Thymus (tissue), 11 donors: ENCODE measurements at regions not wholly inside any gene's neighbourhood (a gene's known extent, or its start where the extent isn't known, plus 50 kb on each side); places are given as distances from the start of the nearest gene placed in this dataset.
"Not testable (repeated sequence)": the region's sequence is repeated elsewhere in the genome, so short reads cannot be mapped to it uniquely, and the experiment has no call there.

Experiments
- DNase-seq, 9 donors: peaks; one replicate each; pipeline ENCODE4 v3.0.0-alpha.2; 2013; ENCODE audit warnings: low spot score in 9 of 9, low read depth in 6 of 9, missing footprints in 1 of 9
- H3K27ac ChIP-seq, 2 donors: one replicate each; pipeline ENCODE4 v1.5.1; 2013; ENCODE audit warnings: control low read depth in 1 of 2, low read depth in 1 of 2, low read length in 1 of 2, mild to moderate bottlenecking in 1 of 2, moderate library complexity in 1 of 2
- H3K27me3 ChIP-seq, 2 donors: one replicate each; pipeline ENCODE4 v1.5.1; 2013; ENCODE audit warnings: low read length in 1 of 2; ENCODE audit not compliant: control insufficient read depth in 2 of 2, insufficient read depth in 1 of 2
- H3K36me3 ChIP-seq, 2 donors: one replicate each; pipeline ENCODE4 v1.5.1; 2013; ENCODE audit warnings: low read length in 1 of 2, mild to moderate bottlenecking in 1 of 2, moderate library complexity in 1 of 2; ENCODE audit not compliant: control insufficient read depth in 2 of 2, insufficient read depth in 2 of 2
- H3K4me1 ChIP-seq, 2 donors: one replicate each; pipeline ENCODE4 v1.5.1; 2013; ENCODE audit warnings: low read length in 2 of 2; ENCODE audit not compliant: control insufficient read depth in 2 of 2, insufficient read depth in 2 of 2
- H3K4me3 ChIP-seq, 2 donors: one replicate each; pipeline ENCODE4 v1.5.1; 2013; ENCODE audit warnings: low read length in 2 of 2, control low read depth in 1 of 2, mild to moderate bottlenecking in 1 of 2
- H3K9me3 ChIP-seq, 2 donors: one replicate each; pipeline ENCODE4 v1.5.1; 2013; ENCODE audit warnings: low read length in 1 of 2, mild to moderate bottlenecking in 1 of 2; ENCODE audit not compliant: control insufficient read depth in 2 of 2, insufficient read depth in 1 of 2
- WGBS: extraction: QIAGEN DNeasy Blood & Tissue Kit; methylation state at CpG from one replicate; pipeline ENCODE4 v1.1.7; 2013; 5-methylcytosine and 5-hydroxymethylcytosine counted together
- donor health status: healthy.

DNA sequence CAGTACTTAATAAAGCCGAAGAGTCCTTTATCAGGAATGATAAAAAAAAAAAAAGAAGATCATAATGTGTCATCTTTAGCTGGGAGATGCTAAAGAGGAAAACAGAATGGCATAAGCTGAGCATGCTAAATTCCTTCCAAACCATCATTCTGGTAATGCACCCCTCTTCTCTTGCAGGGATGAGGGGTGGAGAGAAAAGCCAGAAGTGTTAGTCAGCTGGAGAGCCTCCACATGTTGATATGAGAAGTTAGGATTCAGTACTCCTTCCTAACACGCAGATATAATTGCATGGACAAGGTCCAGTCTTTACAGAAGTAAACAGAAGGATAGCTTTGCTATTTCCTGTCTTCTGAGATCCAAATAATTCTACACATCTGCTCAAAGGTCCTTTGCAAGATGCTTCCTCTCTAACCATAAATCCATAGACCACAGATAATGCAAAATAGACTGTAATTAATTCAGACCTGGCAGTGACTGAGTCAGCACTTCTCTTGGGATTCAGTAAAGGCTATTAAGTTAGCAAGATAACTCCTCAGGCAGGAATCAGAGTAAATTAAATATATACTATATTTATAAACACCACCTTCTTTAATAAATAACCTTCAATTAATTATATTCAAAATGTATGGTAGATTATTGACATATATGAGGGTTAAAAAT lies 930.0 kb upstream of the KLHL29 start:
- Histone ChIP-seq H3K9me3 (no peaks in the 10 kb centered on the region), H3K4me3 (no peak overlapping the region), H3K27me3 (no peaks in the 10 kb centered on the region), H3K36me3 (no peaks in the 10 kb centered on the region), H3K27ac (no peak overlapping the region), H3K4me1 (no peaks in the 10 kb centered on the region)
- DNase-seq = no peak
- WGBS = 83% methylated on average over 2 of the region's 2 CpGs

DNA sequence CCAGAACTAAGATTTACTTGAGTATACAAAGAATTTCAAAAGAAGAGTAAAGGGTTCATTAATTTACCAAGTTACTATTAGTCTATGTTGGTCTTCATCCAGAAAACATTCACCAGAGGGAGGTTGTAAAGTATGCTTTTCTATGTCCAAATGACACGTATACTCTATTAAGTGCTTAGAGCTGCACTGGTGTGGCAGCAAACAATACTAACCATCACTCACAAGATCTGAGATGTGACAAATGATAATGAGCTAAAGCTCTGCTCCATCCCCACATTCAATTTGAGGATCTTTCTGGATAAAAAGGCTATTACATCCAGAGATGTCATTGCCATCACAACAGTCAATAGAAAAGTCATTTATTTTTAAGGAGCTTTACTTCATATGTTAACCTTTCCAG lies 926.5 kb upstream of the KLHL29 start:
- no peaks in the 10 kb centered on the region for H3K36me3 ChIP-seq
- 88% methylated on average over 1 of the region's 1 CpG for WGBS
- DNase-seq = no peak
- no peak overlapping the region for H3K4me3 ChIP-seq
- no peak overlapping the region for H3K27ac ChIP-seq
- H3K27me3 ChIP-seq = no peaks in the 10 kb centered on the region
- no peaks in the 10 kb centered on the region for H3K9me3 ChIP-seq
- H3K4me1 ChIP-seq = no peaks in the 10 kb centered on the region

DNA sequence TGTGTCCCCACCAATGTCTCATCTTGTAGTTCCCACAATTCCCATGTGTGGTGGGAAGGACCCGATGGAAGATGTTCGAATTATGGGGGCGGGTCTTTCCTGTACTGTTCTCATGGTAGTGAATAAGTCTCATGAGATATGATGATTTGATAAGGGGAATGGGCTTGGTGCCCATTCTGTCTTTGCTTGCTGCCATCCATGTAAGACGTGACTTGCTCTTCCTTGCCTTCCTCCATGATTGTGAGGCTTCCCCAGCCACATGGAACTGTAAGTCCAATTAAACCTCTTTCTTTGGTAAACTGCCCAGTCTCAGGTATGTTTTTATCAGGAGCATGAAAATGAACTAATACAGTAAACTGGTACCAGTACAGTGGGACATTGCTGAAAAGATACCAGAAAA lies 909.9 kb upstream of the KLHL29 start:
- H3K27ac ChIP-seq, H3K4me3 ChIP-seq, H3K36me3 ChIP-seq, H3K9me3 ChIP-seq, H3K27me3 ChIP-seq, H3K4me1 ChIP-seq, DNase-seq: not testable (repeated sequence)
- 91% methylated on average over 4 of the region's 4 CpGs for WGBS

DNA sequence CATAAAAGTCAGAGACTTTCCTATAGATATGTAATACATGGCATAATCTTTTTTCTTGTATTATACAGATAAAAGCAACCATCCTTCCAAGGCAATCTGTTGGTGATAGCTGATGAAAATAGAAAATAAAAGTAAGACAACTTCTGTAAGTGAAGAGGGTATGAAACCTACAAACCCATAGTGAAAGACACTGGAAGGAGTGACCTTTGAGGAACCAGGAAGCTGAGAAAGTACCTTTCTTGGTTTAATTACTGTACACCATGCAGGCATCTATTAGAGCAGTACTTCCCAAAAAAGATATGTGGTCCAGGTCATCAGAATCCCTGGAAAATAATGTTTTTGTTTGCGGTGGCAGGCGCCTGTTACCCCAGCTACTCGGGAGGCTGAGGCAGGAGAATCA lies 906.6 kb upstream of the KLHL29 start:
- Histone ChIP-seq H3K4me3 (no peak overlapping the region), H3K9me3 (no peaks in the 10 kb centered on the region), H3K4me1 (no peaks in the 10 kb centered on the region), H3K27ac (no peak overlapping the region), H3K27me3 (no peaks in the 10 kb centered on the region), H3K36me3 (no peaks in the 10 kb centered on the region)
- no peak for DNase-seq
- WGBS = 96% methylated on average over 3 of the region's 3 CpGs

DNA sequence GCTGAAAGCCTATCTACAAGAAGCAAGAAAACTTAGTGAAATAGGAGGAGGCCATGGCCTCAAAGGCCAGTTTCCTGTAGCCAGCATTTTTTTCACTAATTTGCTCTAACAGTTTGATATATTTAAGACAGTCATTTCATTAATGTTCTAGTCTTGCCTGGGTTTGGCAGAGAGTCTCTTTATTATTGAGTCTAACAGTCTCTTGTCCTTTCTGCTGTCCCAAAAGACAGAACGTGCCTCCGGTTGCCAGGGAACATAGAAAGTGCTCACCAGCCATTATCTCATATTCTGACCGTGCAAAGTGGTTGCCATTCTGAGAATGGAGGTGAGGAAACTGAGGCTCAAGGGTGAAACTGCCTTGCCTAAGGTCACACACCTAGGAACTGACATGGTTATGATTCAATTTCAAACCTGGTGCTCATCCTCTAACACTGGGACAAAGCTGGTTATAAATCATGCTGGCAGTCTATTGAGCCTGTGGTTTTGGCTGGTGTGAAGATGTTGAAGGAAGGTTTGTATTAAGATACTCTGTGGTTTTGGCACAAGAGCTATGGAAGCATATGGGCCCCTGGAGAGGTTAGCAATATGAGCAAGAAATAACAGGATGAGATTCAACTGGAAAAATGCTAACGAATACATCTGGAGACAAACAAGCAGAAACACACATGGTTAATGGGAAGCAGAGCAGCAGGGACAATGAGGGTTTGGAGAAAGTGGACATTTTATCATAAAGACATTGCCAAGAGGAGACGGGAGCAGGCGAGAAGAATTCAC lies 903.3 kb upstream of the KLHL29 start:
- H3K4me3 ChIP-seq = no peak overlapping the region
- no peak overlapping the region for H3K27ac ChIP-seq
- DNase-seq = peak in 1 of 9 donors; percentile 1
- H3K9me3 ChIP-seq = no peaks in the 10 kb centered on the region
- H3K4me1 ChIP-seq = no peaks in the 10 kb centered on the region
- WGBS = 86% methylated on average over 6 of the region's 6 CpGs
- H3K27me3 ChIP-seq = no peaks in the 10 kb centered on the region
- no peaks in the 10 kb centered on the region for H3K36me3 ChIP-seq

DNA sequence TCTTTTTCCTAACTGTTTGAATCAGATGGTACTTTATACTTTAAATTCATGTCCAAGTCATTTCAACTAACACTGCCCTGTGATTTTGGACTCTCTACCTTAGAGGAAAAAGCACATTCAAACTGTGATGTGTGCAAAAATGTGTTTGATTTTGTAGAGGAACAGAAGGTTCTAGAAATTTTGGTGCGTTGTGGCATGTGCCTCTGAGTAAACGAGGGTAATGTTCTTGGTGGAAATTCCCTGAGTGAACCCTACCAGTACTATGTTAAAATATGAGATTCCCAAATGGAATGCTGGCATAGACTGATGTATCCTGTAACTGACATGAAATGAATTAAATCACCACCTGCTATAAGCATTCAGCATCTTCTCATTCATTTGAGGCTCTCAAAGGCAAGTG lies 901.9 kb upstream of the KLHL29 start:
- H3K27me3 ChIP-seq = no peaks in the 10 kb centered on the region
- H3K36me3 ChIP-seq = no peaks in the 10 kb centered on the region
- H3K9me3 ChIP-seq = no peaks in the 10 kb centered on the region
- H3K4me3 ChIP-seq = no peak overlapping the region
- no peaks in the 10 kb centered on the region for H3K4me1 ChIP-seq
- 91% methylated on average over 2 of the region's 2 CpGs for WGBS
- H3K27ac ChIP-seq = no peak overlapping the region
- no peak for DNase-seq

DNA sequence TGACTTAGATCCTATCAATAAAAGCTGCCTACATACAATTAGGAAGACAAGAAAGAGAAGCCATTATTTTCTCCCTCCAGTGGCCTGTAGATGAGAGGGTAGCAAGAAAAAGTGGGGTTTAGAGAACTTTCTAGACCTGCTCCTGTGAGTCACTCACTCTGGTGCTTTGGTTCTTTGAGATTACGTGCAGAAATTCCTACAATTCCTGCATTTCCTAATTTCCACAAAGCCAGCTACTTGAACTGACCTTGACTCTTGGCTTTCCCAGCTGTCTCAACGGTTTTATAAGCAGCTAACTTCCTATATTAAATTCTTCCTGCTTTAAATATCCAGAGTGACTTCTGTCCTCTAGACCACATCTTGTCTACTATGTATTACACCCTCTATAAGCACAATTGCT lies 899.5 kb upstream of the KLHL29 start:
- no peak for DNase-seq
- H3K27ac ChIP-seq = no peak overlapping the region
- no peaks in the 10 kb centered on the region for H3K27me3 ChIP-seq
- no peaks in the 10 kb centered on the region for H3K4me1 ChIP-seq
- no peaks in the 10 kb centered on the region for H3K36me3 ChIP-seq
- H3K9me3 ChIP-seq = no peaks in the 10 kb centered on the region
- H3K4me3 ChIP-seq = no peak overlapping the region
- 50% methylated on average over 2 of the region's 2 CpGs for WGBS

DNA sequence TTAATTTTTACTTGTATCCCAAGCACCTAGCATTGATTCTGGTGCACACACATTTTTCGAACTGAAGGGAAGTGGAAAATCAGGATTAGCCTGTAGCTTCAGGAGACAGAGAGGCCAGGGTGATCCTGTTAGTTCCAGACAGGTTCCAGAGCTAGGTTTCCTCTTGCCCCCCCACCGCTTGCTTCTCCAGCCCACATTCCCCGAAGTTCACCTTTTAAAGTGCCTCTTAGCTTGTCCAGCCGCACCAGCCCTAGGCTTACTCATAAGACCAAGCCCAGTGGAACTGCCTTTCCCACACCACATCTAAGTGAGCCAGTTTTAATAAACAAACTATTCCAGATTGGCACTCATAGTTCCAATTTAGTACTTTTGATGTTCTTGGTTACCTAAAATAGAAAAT lies 898.6 kb upstream of the KLHL29 start:
- 91% methylated on average over 4 of the region's 4 CpGs for WGBS

DNA sequence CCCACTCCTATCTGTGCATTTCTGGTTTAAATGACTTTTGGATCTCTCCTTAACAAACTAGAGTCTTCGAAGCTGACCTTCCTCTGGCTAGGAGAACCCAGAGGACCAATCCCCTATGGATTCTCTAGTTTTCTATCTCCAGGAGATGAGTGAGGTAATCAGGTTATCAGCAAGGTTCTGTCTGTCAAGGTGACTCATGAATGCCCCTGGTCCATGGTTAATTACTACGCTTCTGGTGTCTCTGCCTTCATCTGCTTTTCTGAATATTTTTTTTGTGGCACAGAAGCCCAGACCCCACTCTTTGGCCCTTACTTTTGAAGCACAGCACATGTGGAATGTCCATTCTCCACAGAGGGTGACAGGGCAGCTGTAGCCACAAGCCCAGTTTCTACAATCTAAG lies 897.9 kb upstream of the KLHL29 start:
- no peaks in the 10 kb centered on the region for H3K9me3 ChIP-seq
- WGBS = 90% methylated on average over 2 of the region's 2 CpGs
- H3K27me3 ChIP-seq = no peaks in the 10 kb centered on the region
- H3K4me3 ChIP-seq = no peak overlapping the region
- H3K27ac ChIP-seq = no peak overlapping the region
- no peak for DNase-seq
- H3K36me3 ChIP-seq = no peaks in the 10 kb centered on the region
- H3K4me1 ChIP-seq = no peaks in the 10 kb centered on the region

More for the DNA sequence above, 898.6 kb upstream of the KLHL29 start:
- H3K4me1 ChIP-seq = no peaks in the 10 kb centered on the region
- no peak overlapping the region for H3K27ac ChIP-seq
- H3K27me3 ChIP-seq = no peaks in the 10 kb centered on the region
- DNase-seq = no peak
- no peaks in the 10 kb centered on the region for H3K9me3 ChIP-seq
- H3K4me3 ChIP-seq = no peak overlapping the region
- no peaks in the 10 kb centered on the region for H3K36me3 ChIP-seq
